WTC11 (cell line): ENCODE measurements at regions not wholly inside any gene's neighbourhood (a gene's known extent, or its start where the extent isn't known, plus 50 kb on each side); places are given as distances from the start of the nearest gene placed in this dataset.

Experiments used
- CREM ChIP-seq: sonication (generic); formaldehyde crosslinking; IDR thresholded peaks from 2 replicates; pipeline ENCODE4 v1.8.1; 2022; ENCODE audit warnings: mild to moderate bottlenecking, missing genetic modification reagents, moderate library complexity
- FOXK1 ChIP-seq: sonication (generic); formaldehyde crosslinking; IDR thresholded peaks from 2 replicates; pipeline ENCODE4 v1.8.0; 2022; ENCODE audit warnings: mild to moderate bottlenecking, moderate library complexity, missing genetic modification reagents
- JUN ChIP-seq: sonication (generic); formaldehyde crosslinking; IDR thresholded peaks from 2 replicates; pipeline ENCODE4 v1.8.0; 2023; ENCODE audit warnings: mild to moderate bottlenecking, missing genetic modification reagents
- ZNF232 ChIP-seq: sonication (generic); formaldehyde crosslinking; IDR thresholded peaks from 2 replicates; pipeline ENCODE4 v1.8.0; 2022; ENCODE audit warnings: mild to moderate bottlenecking, missing genetic modification reagents
- TF ChIP-seq, protein P1 (sequence below): sonication (generic); formaldehyde crosslinking; IDR thresholded peaks from 2 replicates; pipeline ENCODE4 v1.8.0; 2022; ENCODE audit warnings: mild to moderate bottlenecking, missing genetic modification reagents
- TF ChIP-seq, protein P2 (sequence below): fragments of 200-600 bp; IDR thresholded peaks from 2 replicates; pipeline ENCODE4 v1.8.0; 2022; ENCODE audit warnings: antibody characterized with exemption
- TF ChIP-seq, protein P3 (sequence below): sonication (generic); formaldehyde crosslinking; IDR thresholded peaks from 2 replicates; pipeline ENCODE4 v1.8.1; 2022; ENCODE audit warnings: mild to moderate bottlenecking, moderate library complexity, missing genetic modification reagents

DNA sequence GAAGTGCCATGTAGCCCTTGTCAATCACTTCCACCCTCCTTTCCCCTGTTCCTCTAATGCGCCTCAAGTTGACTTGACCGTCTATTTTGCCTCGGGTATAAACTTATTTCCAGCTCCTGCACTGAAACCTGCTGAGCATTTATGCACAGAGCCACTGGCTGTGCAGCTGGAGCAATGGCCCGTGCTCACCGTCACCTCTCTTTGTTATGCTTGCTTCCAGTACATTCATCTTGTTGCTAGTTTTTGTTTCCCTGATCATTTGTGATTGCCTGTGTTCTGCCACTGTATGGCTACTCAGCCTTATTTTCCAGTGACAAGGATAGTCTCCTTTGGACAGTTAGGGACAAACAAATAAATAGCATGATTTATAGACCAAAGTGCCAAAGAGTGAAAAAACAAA, 183.1 kb upstream of the C9orf72 start:
- no peak for TF ChIP-seq FOXK1 (CRISPR knock-in tag)
- TF ChIP-seq, protein P1, sequence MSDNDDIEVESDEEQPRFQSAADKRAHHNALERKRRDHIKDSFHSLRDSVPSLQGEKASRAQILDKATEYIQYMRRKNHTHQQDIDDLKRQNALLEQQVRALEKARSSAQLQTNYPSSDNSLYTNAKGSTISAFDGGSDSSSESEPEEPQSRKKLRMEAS (CRISPR knock-in tag) = no peak
- TF ChIP-seq, protein P2, sequence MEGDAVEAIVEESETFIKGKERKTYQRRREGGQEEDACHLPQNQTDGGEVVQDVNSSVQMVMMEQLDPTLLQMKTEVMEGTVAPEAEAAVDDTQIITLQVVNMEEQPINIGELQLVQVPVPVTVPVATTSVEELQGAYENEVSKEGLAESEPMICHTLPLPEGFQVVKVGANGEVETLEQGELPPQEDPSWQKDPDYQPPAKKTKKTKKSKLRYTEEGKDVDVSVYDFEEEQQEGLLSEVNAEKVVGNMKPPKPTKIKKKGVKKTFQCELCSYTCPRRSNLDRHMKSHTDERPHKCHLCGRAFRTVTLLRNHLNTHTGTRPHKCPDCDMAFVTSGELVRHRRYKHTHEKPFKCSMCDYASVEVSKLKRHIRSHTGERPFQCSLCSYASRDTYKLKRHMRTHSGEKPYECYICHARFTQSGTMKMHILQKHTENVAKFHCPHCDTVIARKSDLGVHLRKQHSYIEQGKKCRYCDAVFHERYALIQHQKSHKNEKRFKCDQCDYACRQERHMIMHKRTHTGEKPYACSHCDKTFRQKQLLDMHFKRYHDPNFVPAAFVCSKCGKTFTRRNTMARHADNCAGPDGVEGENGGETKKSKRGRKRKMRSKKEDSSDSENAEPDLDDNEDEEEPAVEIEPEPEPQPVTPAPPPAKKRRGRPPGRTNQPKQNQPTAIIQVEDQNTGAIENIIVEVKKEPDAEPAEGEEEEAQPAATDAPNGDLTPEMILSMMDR = no peak
- TF ChIP-seq ZNF232 (CRISPR knock-in tag) = no peak
- TF ChIP-seq, protein P3, sequence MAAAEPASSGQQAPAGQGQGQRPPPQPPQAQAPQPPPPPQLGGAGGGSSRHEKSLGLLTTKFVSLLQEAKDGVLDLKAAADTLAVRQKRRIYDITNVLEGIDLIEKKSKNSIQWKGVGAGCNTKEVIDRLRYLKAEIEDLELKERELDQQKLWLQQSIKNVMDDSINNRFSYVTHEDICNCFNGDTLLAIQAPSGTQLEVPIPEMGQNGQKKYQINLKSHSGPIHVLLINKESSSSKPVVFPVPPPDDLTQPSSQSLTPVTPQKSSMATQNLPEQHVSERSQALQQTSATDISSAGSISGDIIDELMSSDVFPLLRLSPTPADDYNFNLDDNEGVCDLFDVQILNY = no peak
- no peak for TF ChIP-seq JUN (CRISPR knock-in tag)
- no peak for TF ChIP-seq CREM (CRISPR knock-in tag)
